HG02938 (cell line): ENCODE measurements at regions not wholly inside any gene's neighbourhood (a gene's known extent, or its start where the extent isn't known, plus 50 kb on each side); places are given as distances from the start of the nearest gene placed in this dataset.
"Not testable (repeated sequence)": the region's sequence is repeated elsewhere in the genome, so short reads cannot be mapped to it uniquely, and the experiment has no call there.

ENCODE experiments used
- ATAC-seq: cut with Tn5 transposase; IDR thresholded peaks from one replicate; pipeline ENCODE4 v1.9.1; 2021; ENCODE audit warnings: mild to moderate bottlenecking, moderate library complexity; ENCODE audit not compliant: unreplicated experiment

- ATAC-seq: no peak
Observed at GRCh38 chr14:86196471-86196870, 666.5 kb downstream of the FLRT2 start.

GRCh38 chr14:86193756-86194155 is 663.8 kb downstream of the FLRT2 start:
- no peak for ATAC-seq

- ATAC-seq: no peak
Observed at GRCh38 chr14:86179980-86180379, 650.0 kb downstream of the FLRT2 start.

GRCh38 chr14:86168371-86168770 is 638.4 kb downstream of the FLRT2 start:
- ATAC-seq: no peak

GRCh38 chr14:86166541-86166940 is 636.6 kb downstream of the FLRT2 start:
- no peak for ATAC-seq

- no peak for ATAC-seq
Observed at GRCh38 chr14:86153480-86153879, 623.5 kb downstream of the FLRT2 start.

GRCh38 chr14:86143248-86143647 is 613.3 kb downstream of the FLRT2 start:
- no peak for ATAC-seq

- ATAC-seq: no peak
Observed at GRCh38 chr14:86141966-86142365, 612.0 kb downstream of the FLRT2 start.

GRCh38 chr14:86129426-86129825 is 599.5 kb downstream of the FLRT2 start:
- ATAC-seq: no peak

GRCh38 chr14:86124328-86124727 is 594.4 kb downstream of the FLRT2 start:
- ATAC-seq: no peak

- ATAC-seq: no peak
Observed at GRCh38 chr14:86115972-86116371, 586.0 kb downstream of the FLRT2 start.

- ATAC-seq: not testable (repeated sequence)
Observed at GRCh38 chr14:86110871-86111270, 580.9 kb downstream of the FLRT2 start.

GRCh38 chr14:86104691-86105265 is 574.8 kb downstream of the FLRT2 start:
- no peak for ATAC-seq

GRCh38 chr14:86094512-86094911 is 564.6 kb downstream of the FLRT2 start:
- no peak for ATAC-seq

GRCh38 chr14:86091811-86092210 is 561.9 kb downstream of the FLRT2 start:
- no peak for ATAC-seq

- no peak for ATAC-seq
Observed at GRCh38 chr14:86088156-86088555, 558.2 kb downstream of the FLRT2 start.

- no peak for ATAC-seq
Observed at GRCh38 chr14:86087377-86087776, 557.4 kb downstream of the FLRT2 start.

GRCh38 chr14:86086962-86087361 is 557.0 kb downstream of the FLRT2 start:
- no peak for ATAC-seq

- no peak for ATAC-seq
Observed at GRCh38 chr14:86084097-86084496, 554.2 kb downstream of the FLRT2 start.

GRCh38 chr14:86083616-86084015 is 553.7 kb downstream of the FLRT2 start:
- ATAC-seq: no peak

GRCh38 chr14:86072116-86072894 is 542.4 kb downstream of the FLRT2 start:
- no peak for ATAC-seq

GRCh38 chr14:86066651-86067050 is 536.7 kb downstream of the FLRT2 start:
- no peak for ATAC-seq

GRCh38 chr14:86065407-86065806 is 535.5 kb downstream of the FLRT2 start:
- ATAC-seq: no peak
